Fibroblast of the aortic adventitia (primary cell): ENCODE measurements at regions not wholly inside any gene's neighbourhood (a gene's known extent, or its start where the extent isn't known, plus 50 kb on each side); places are given as distances from the start of the nearest gene placed in this dataset.

Experiments used
- DNase-seq: peaks from one replicate; pipeline ENCODE4 v3.0.0-alpha.2; 2010; ENCODE audit warnings: low read depth
- H3K4me3 ChIP-seq: 2 replicates; pipeline ENCODE4 v1.5.1; 2011; ENCODE audit warnings: low read depth, mild to moderate bottlenecking, control low read depth, low read length, moderate library complexity
- CTCF ChIP-seq: IDR thresholded peaks from 2 replicates; pipeline ENCODE4 v1.5.1; 2011; ENCODE audit warnings: mild to moderate bottlenecking, low read length, control low read depth, inconsistent platforms; ENCODE audit not compliant: insufficient read depth

DNA sequence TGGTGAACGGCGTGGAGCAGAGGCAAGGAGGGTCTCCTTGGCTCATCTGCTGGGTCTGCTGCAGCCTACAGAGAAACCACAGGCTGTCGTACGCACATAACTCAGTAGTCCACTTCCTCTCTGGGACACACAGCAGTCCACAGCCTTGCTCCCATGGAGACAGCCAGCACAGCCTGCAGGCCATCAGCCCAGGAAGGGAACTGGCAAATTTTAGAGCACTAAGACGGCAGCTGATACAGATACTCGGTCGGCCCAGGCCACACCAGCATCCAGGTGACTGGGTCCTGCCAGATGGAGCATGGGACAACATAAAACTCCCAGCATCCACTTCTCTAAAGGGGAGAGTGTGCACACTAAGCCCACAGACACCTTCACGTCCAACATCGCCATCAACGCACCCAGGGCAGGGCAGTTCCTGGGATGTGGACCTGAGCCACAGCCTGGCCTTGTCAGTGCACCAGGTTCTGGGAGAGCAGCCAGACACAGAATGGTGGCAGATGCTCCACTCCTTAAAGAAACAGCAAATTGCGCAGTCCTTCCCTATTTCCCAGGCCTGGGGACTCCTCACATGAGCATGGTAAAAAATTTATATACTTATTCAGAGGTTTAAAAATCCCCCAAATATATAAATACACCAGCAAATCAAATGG, 247.1 kb upstream of the RAB4A start:
- no peak for TF ChIP-seq CTCF
- DNase-seq = no peak

DNA sequence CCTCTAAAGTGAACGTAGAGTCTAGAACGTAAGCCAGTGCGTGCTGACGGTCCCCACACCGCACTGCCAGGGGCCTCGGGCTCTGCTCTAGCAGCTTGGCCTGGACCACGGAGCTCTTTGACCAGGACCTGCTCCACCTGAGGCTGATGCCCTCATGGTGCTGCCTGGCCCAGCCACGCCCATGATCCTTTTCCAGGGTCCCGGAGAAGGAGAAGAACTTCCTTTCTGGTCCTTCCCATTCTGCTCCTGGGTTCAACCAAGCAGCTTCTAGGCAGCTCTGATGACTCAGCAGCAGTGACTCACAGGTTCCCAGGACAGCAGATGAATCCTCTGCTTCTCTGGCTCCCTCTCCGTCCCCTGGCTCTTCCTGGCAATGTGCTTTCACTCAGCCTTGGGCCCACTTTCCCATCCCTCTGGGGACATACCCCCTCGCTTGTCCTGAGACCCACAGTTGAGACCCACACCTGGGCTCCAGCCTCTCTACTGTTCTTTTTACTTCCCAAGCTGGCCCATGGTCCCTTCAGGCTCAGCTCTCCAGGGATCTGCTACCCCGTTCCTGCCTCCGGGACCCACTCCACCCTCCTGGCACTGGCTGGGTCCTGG, 246.3 kb upstream of the RAB4A start:
- DNase-seq = peak; percentile 79
- H3K4me3 ChIP-seq = no peak overlapping the region
- TF ChIP-seq CTCF = no peak

More for the DNA sequence above, 247.1 kb upstream of the RAB4A start:
- no peak overlapping the region for H3K4me3 ChIP-seq

GRCh38 chr1:229025576-229025975, 245.3 kb upstream of the RAB4A start:
- no peak for DNase-seq
- TF ChIP-seq CTCF = no peak
- no peak overlapping the region for H3K4me3 ChIP-seq

DNA sequence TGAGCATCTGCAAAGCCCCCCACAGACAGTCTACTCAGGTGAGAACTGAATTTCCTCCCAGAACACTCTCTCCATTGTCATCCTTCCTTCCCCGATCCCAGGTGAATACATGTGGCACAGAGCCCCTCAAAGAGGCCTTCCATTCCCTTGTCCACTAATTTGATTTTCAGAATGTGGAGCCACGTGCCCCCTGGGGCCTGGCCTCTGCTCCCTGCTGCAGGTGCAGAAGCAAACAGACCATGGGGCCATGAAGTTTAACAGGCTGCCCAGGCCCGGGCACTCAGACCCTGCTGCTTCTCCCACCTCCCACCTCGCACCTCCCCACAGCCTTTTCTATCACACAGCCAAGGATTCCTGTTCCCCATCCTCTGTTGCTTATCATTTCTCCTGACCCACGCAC, 243.8 kb upstream of the RAB4A start:
- no peak for DNase-seq
- H3K4me3 ChIP-seq = no peak overlapping the region
- TF ChIP-seq CTCF = no peak

DNA sequence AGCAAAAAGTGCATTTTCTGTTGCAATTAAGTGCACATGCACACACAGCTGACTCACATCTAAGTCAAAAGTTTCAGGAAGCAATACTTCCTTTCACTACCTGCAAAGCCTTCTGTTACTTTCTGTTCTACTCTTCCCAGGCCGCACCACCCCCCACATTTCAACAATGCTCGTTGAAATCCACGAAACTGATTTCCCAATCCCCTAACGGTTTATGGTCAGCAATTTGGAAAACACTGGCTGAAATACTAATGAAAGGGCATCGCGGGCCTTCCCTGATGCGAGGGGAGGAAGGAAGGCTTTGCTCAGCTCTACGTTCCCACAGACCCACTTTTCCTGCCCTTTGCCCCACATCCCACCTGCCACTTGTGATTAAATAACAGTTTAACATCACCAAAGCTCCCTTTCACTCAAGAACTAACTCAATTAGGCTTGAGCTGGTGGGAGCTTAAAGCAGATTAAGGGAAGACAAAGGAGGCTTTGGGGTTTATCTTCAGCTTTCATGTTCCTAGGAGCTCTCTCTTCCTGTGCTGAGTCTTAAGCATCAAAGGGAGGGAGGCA, 243.2 kb upstream of the RAB4A start:
- DNase-seq = peak; percentile 12
- TF ChIP-seq CTCF = no peak
- no peak overlapping the region for H3K4me3 ChIP-seq

DNA sequence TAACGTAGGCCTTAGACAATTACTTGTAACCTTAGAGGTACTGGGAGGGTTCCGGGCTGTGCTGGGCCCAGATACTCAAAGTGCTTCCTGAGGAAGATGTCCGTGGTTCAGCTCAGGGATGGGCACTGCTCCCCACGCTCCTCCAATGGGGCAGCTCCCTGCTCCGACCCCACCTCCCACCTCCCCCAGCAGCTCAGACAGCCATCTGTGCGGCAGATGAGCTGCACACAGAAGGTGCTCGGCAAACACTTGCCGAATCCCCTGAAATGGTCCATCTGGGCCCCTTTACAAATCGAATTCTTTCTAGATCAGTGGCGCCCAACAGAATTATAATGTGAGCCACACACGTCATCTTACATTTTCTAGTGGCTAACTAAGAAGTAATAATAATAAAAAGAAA, 242.4 kb upstream of the RAB4A start:
- no peak for DNase-seq
- no peak overlapping the region for H3K4me3 ChIP-seq
- TF ChIP-seq CTCF = no peak
